Gastrocnemius medialis (tissue), 4 donors: ENCODE measurements at regions not wholly inside any gene's neighbourhood (a gene's known extent, or its start where the extent isn't known, plus 50 kb on each side); places are given as distances from the start of the nearest gene placed in this dataset.

ENCODE experiments used
- ATAC-seq, 2 donors: fragments of 150-250 bp; one replicate each; pipeline ENCODE4 v1.9.1; 2016
- DNase-seq, 2 donors: peaks; one replicate each; pipeline ENCODE4 v3.0.0-alpha.2; 2019
- H3K27ac ChIP-seq, 4 donors: fragments of 200-600 bp; sonication (generic); 1 replicate in 1 of 4; 2 replicates in 3 of 4; pipeline ENCODE4 v1.5.1; 2016 to 2018; ENCODE audit warnings: mild to moderate bottlenecking in 2 of 4, moderate library complexity in 1 of 4
- H3K27me3 ChIP-seq, 3 donors: fragments of 200-600 bp; sonication (generic) in 2 of 3; 1 replicate in 1 of 3; 2 replicates in 2 of 3; pipeline versions ENCODE4 v1.5.1 to v1.6.0; 2016 to 2019; ENCODE audit warnings: mild to moderate bottlenecking in 1 of 3, moderate library complexity in 1 of 3
- H3K36me3 ChIP-seq, 2 donors: fragments of 200-600 bp; sonication (generic) in 1 of 2; one replicate each; pipeline ENCODE4 v1.5.1; 2017 to 2018
- H3K4me1 ChIP-seq, 2 donors: fragments of 200-600 bp; sonication (generic) in 1 of 2; one replicate each; pipeline ENCODE4 v1.5.1; 2016 to 2017; ENCODE audit warnings: mild to moderate bottlenecking in 2 of 2
- H3K4me3 ChIP-seq, 4 donors: fragments of 200-600 bp; sonication (generic) in 3 of 4; 1 replicate in 1 of 4; 2 replicates in 3 of 4; pipeline ENCODE4 v1.5.1; 2016 to 2019; ENCODE audit warnings: mild to moderate bottlenecking in 2 of 4
- H3K9me3 ChIP-seq, 3 donors: fragments of 200-600 bp; sonication (generic) in 2 of 3; 1 replicate in 1 of 3; 2 replicates in 2 of 3; pipeline ENCODE4 v1.5.1; 2016 to 2019
- CTCF ChIP-seq, 5 experiments: fragments of 450-650 bp in 3 of 5; fragments of 200-600 bp in 2 of 5; sonication (generic) in 2 of 5; IDR thresholded peaks in 4 of 5; conservative IDR thresholded peaks in 1 of 5; 1 replicate in 4 of 5; 2 replicates in 1 of 5; pipeline ENCODE4 v1.5.1; 2016 to 2019; ENCODE audit warnings: antibody characterized with exemption in 5 of 5, mild to moderate bottlenecking in 3 of 5, moderate library complexity in 3 of 5
- POLR2A ChIP-seq, 2 donors: fragments of 450-650 bp; IDR thresholded peaks; one replicate each; pipeline ENCODE4 v1.6.1; 2017; ENCODE audit warnings: antibody characterized with exemption in 2 of 2, mild to moderate bottlenecking in 2 of 2, moderate library complexity in 2 of 2
- in situ Hi-C, 4 donors: fragments of 200-750 bp; cut with MboI; loops; one replicate each; pipeline versions ENCODE4 v1.15.0 to v1.8.0; 2017; ENCODE audit warnings: low sequenced_read_pairs in 4 of 4
- intact Hi-C: fragments of 100-400 bp; cut with DNase I; formaldehyde crosslinking; loops from one replicate; pipeline ENCODE4 v1.15.1; 2023; ENCODE audit warnings: low total_unique reads

GRCh38 chrX:10759141-10759799 is 138.9 kb upstream of the MID1 start:
- H3K27me3 ChIP-seq: no peaks in the 10 kb centered on the region
- in situ Hi-C loops (no loop called here), intact Hi-C loops (no loop called here)
- no peaks in the 10 kb centered on the region for H3K36me3 ChIP-seq
- DNase-seq (no peak), ATAC-seq (no peak)
- H3K27ac ChIP-seq: no peak overlapping the region
- H3K4me3 ChIP-seq: no peak overlapping the region
- TF ChIP-seq CTCF (IDR thresholded peaks at IDR 0.05 in 4 of 5, conservative IDR thresholded peaks at IDR 0.05 in 1 of 5): no peak
- TF ChIP-seq POLR2A (IDR thresholded peaks at IDR 0.05): no peak
- H3K4me1 ChIP-seq: no peaks in the 10 kb centered on the region
- H3K9me3 ChIP-seq: no peaks in the 10 kb centered on the region

GRCh38 chrX:10761447-10761846 is 141.1 kb upstream of the MID1 start:
- H3K27me3 ChIP-seq: no peaks in the 10 kb centered on the region
- no peak overlapping the region for H3K4me3 ChIP-seq
- no peaks in the 10 kb centered on the region for H3K36me3 ChIP-seq
- DNase-seq (no peak), ATAC-seq (no peak)
- no peak for TF ChIP-seq POLR2A (IDR thresholded peaks at IDR 0.05)
- TF ChIP-seq CTCF (IDR thresholded peaks at IDR 0.05 in 4 of 5, conservative IDR thresholded peaks at IDR 0.05 in 1 of 5): no peak
- H3K9me3 ChIP-seq: no peaks in the 10 kb centered on the region
- no peaks in the 10 kb centered on the region for H3K4me1 ChIP-seq
- intact Hi-C loops: no loop called here
- no peak overlapping the region for H3K27ac ChIP-seq
- in situ Hi-C loops: no loop called here

GRCh38 chrX:10769195-10769594 is 148.8 kb upstream of the MID1 start:
- Histone ChIP-seq H3K4me1 (no peaks in the 10 kb centered on the region), H3K9me3 (no peaks in the 10 kb centered on the region), H3K36me3 (no peaks in the 10 kb centered on the region), H3K27ac (no peak overlapping the region), H3K27me3 (no peaks in the 10 kb centered on the region), H3K4me3 (no peak overlapping the region)
- intact Hi-C loops (no loop called here), in situ Hi-C loops (no loop called here)
- peak in 1 of 5 experiments; percentile 38 for TF ChIP-seq CTCF (IDR thresholded peaks at IDR 0.05 in 4 of 5, conservative IDR thresholded peaks at IDR 0.05 in 1 of 5)
- no peak for TF ChIP-seq POLR2A (IDR thresholded peaks at IDR 0.05)
- DNase-seq (no peak), ATAC-seq (no peak)

- H3K9me3 ChIP-seq: no peaks in the 10 kb centered on the region
- H3K27ac ChIP-seq: no peak overlapping the region
- ATAC-seq (no peak), DNase-seq (no peak)
- no peak for TF ChIP-seq CTCF (IDR thresholded peaks at IDR 0.05 in 4 of 5, conservative IDR thresholded peaks at IDR 0.05 in 1 of 5)
- TF ChIP-seq POLR2A (IDR thresholded peaks at IDR 0.05): no peak
- in situ Hi-C loops: no loop called here
- no peak overlapping the region for H3K4me3 ChIP-seq
- no peaks in the 10 kb centered on the region for H3K27me3 ChIP-seq
- H3K36me3 ChIP-seq: no peaks in the 10 kb centered on the region
- H3K4me1 ChIP-seq: no peaks in the 10 kb centered on the region
- intact Hi-C loops: no loop called here
Measured at GRCh38 chrX:10769696-10770619, 149.6 kb upstream of the MID1 start.
